Left ventricle myocardium inferior (tissue), 1 donor: ENCODE measurements at regions not wholly inside any gene's neighbourhood (a gene's known extent, or its start where the extent isn't known, plus 50 kb on each side); places are given as distances from the start of the nearest gene placed in this dataset.

ENCODE experiments used
- DNase-seq: peaks from one replicate; pipeline ENCODE4 v3.0.0-alpha.2; 2020
- H3K27ac ChIP-seq: fragments of 200-600 bp; replicated peaks from 2 replicates; pipeline ENCODE4 v1.8.0; 2021
- H3K27me3 ChIP-seq: fragments of 200-600 bp; 2 replicates; pipeline ENCODE4 v1.8.0; 2021; ENCODE audit warnings: low read depth
- H3K36me3 ChIP-seq: fragments of 200-600 bp; 2 replicates; pipeline ENCODE4 v1.8.0; 2021
- H3K4me1 ChIP-seq: fragments of 200-600 bp; 2 replicates; pipeline ENCODE4 v1.8.0; 2021
- H3K4me3 ChIP-seq: fragments of 200-600 bp; 2 replicates; pipeline ENCODE4 v1.8.0; 2021; ENCODE audit warnings: mild to moderate bottlenecking, moderate library complexity
- H3K9me3 ChIP-seq: fragments of 200-600 bp; replicated peaks from 2 replicates; pipeline ENCODE4 v1.8.0; 2021
- CTCF ChIP-seq: fragments of 200-600 bp; IDR thresholded peaks from 2 replicates; pipeline ENCODE4 v1.8.0; 2021; ENCODE audit warnings: antibody characterized with exemption, mild to moderate bottlenecking, borderline replicate concordance
- intact Hi-C: fragments of 100-400 bp; cut with micrococcal nuclease; formaldehyde crosslinking; loops from one replicate; pipeline ENCODE4 v1.11.0; 2022
- donor health status: DM: no; HTN: yes; CAD: no; lungs with severe emphysema.

- TF ChIP-seq CTCF = no peak
- no peak for DNase-seq
- no peaks in the 10 kb centered on the region for H3K9me3 ChIP-seq
- peaks cover 84% of the 10 kb centered on the region for H3K27me3 ChIP-seq
- H3K36me3 ChIP-seq = no peaks in the 10 kb centered on the region
- no peaks in the 10 kb centered on the region for H3K4me1 ChIP-seq
- intact Hi-C loops = no loop called here
- H3K27ac ChIP-seq = no peak overlapping the region
- H3K4me3 ChIP-seq = no peak overlapping the region
Measured at GRCh38 chr15:69973880-69974279, 123.8 kb downstream of the TLE3 start.

GRCh38 chr15:69974321-69974720, 123.4 kb downstream of the TLE3 start:
- Histone ChIP-seq H3K36me3 (no peaks in the 10 kb centered on the region), H3K27ac (no peak overlapping the region), H3K27me3 (peaks cover 81% of the 10 kb centered on the region), H3K4me1 (no peaks in the 10 kb centered on the region), H3K9me3 (no peaks in the 10 kb centered on the region), H3K4me3 (no peak overlapping the region)
- no peak for TF ChIP-seq CTCF
- no peak for DNase-seq
- intact Hi-C loops = no loop called here

DNA sequence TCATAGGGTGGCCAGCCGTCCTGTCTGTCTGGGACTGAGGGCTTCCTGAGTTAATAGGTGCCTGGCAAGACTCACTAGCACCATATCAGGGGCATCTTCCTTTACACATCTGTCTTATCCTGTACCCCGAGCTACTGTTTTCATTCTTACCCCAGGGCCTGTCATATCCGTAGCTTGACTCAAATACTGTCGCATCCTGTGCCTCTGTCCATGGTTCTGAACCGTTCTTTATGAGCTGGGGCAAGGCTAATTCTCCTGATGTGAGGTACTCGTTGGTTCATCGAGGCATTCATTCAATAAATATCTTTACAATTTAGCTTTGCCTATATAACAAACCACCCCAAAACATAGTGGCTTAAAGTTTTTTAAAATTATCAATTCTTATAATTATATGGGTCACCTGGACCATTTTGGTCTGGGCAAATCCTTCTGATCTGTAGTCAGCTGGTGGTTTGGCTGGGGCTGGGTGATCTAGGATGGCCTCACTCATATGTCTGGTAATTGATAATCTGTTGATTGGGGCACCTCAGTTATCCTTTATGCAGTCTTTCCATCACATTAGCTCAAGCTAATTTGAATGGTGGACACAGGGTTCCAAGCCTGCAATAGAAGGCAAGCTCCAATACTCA, 121.2 kb downstream of the TLE3 start:
- Histone ChIP-seq H3K27ac (no peak overlapping the region), H3K9me3 (no peaks in the 10 kb centered on the region), H3K4me3 (no peak overlapping the region), H3K4me1 (no peaks in the 10 kb centered on the region), H3K36me3 (no peaks in the 10 kb centered on the region), H3K27me3 (peaks cover 87% of the 10 kb centered on the region)
- intact Hi-C loops = no loop called here
- no peak for TF ChIP-seq CTCF
- no peak for DNase-seq

- no peak for TF ChIP-seq CTCF
- Histone ChIP-seq H3K36me3 (no peaks in the 10 kb centered on the region), H3K4me1 (no peaks in the 10 kb centered on the region), H3K27ac (no peak overlapping the region), H3K9me3 (no peaks in the 10 kb centered on the region), H3K27me3 (peaks cover 95% of the 10 kb centered on the region), H3K4me3 (no peak overlapping the region)
- DNase-seq = no peak
- intact Hi-C loops = no loop called here
Measured at GRCh38 chr15:69978603-69979002, 119.1 kb downstream of the TLE3 start.

GRCh38 chr15:69979262-69979661, 118.5 kb downstream of the TLE3 start:
- no peaks in the 10 kb centered on the region for H3K36me3 ChIP-seq
- DNase-seq = no peak
- H3K4me1 ChIP-seq = no peaks in the 10 kb centered on the region
- H3K4me3 ChIP-seq = no peak overlapping the region
- H3K9me3 ChIP-seq = no peaks in the 10 kb centered on the region
- TF ChIP-seq CTCF = peak; percentile 35
- intact Hi-C loops = no loop called here
- no peak overlapping the region for H3K27ac ChIP-seq
- H3K27me3 ChIP-seq = peaks cover 95% of the 10 kb centered on the region
